SK-N-SH treated with all-trans-retinoic acid at 6 μM for 48 hours (cell line): ENCODE measurements at regions not wholly inside any gene's neighbourhood (a gene's known extent, or its start where the extent isn't known, plus 50 kb on each side); places are given as distances from the start of the nearest gene placed in this dataset.
"Not testable (repeated sequence)": the region's sequence is repeated elsewhere in the genome, so short reads cannot be mapped to it uniquely, and the experiment has no call there.

ENCODE experiments used
- ATAC-seq: fragments of 200-7000 bp; cut with Tn5 transposase; 3 replicates; pipeline ENCODE4 v1.9.1; 2020; ENCODE audit warnings: mild to moderate bottlenecking, moderate library complexity
- ARNTL ChIP-seq: fragments of 450-650 bp; formaldehyde crosslinking; IDR thresholded peaks from 2 replicates; pipeline ENCODE4 v1.5.0; 2020; ENCODE audit warnings: low read depth, mild to moderate bottlenecking, moderate library complexity, borderline replicate concordance
- BACH2 ChIP-seq: fragments of 250-450 bp; sonication (Bioruptor Pico); IDR thresholded peaks from 2 replicates; pipeline ENCODE4 v1.9.0; 2021; ENCODE audit warnings: mild to moderate bottlenecking, borderline replicate concordance
- CREB5 ChIP-seq: fragments of 250-450 bp; sonication (Bioruptor Pico); IDR thresholded peaks from 2 replicates; pipeline ENCODE4 v1.5.1; 2020; ENCODE audit warnings: low read depth, mild to moderate bottlenecking, moderate library complexity
- CSDC2 ChIP-seq: fragments of 250-450 bp; sonication (Bioruptor Pico); IDR thresholded peaks from 2 replicates; pipeline ENCODE4 v1.5.0; 2020; ENCODE audit warnings: mild to moderate bottlenecking, moderate library complexity
- CSRNP3 ChIP-seq: fragments of 250-450 bp; sonication (Bioruptor Pico); IDR thresholded peaks from 2 replicates; pipeline ENCODE4 v1.5.1; 2021; ENCODE audit warnings: mild to moderate bottlenecking, moderate library complexity
- ESRRG ChIP-seq: fragments of 250-450 bp; sonication (Bioruptor Pico); IDR thresholded peaks from 2 replicates; pipeline ENCODE4 v1.6.1; 2021; ENCODE audit warnings: mild to moderate bottlenecking
- GLIS3 ChIP-seq: fragments of 250-450 bp; sonication (Bioruptor Pico); IDR thresholded peaks from 2 replicates; pipeline ENCODE4 v1.5.0; 2020; ENCODE audit warnings: mild to moderate bottlenecking, moderate library complexity
- ISL1 ChIP-seq: fragments of 250-450 bp; sonication (Bioruptor Pico); IDR thresholded peaks from 2 replicates; pipeline ENCODE4 v2.1.2; 2022; ENCODE audit warnings: mild to moderate bottlenecking, moderate library complexity
- OSR1 ChIP-seq: fragments of 250-450 bp; sonication (Bioruptor Pico); IDR thresholded peaks from 2 replicates; pipeline ENCODE4 v1.8.0; 2022; ENCODE audit warnings: moderate library complexity, mild to moderate bottlenecking, inconsistent platforms
- PATZ1 ChIP-seq: fragments of 250-450 bp; sonication (Bioruptor Pico); IDR thresholded peaks from 2 replicates; pipeline ENCODE4 v1.8.0; 2020; ENCODE audit warnings: mild to moderate bottlenecking, moderate library complexity, borderline replicate concordance
- PPARA ChIP-seq: fragments of 250-450 bp; sonication (Bioruptor Pico); IDR thresholded peaks from 2 replicates; pipeline ENCODE4 v1.5.0; 2020; ENCODE audit warnings: mild to moderate bottlenecking, borderline replicate concordance
- SNAI2 ChIP-seq: fragments of 250-450 bp; sonication (Bioruptor Pico); IDR thresholded peaks from 2 replicates; pipeline ENCODE4 v1.5.0; 2020; ENCODE audit warnings: mild to moderate bottlenecking, moderate library complexity
- TOX ChIP-seq: fragments of 250-450 bp; sonication (Bioruptor Pico); IDR thresholded peaks from 2 replicates; pipeline ENCODE4 v1.8.0; 2021; ENCODE audit warnings: mild to moderate bottlenecking, moderate library complexity, borderline replicate concordance
- TSHZ2 ChIP-seq: fragments of 250-450 bp; sonication (Bioruptor Pico); IDR thresholded peaks from 2 replicates; pipeline ENCODE4 v1.5.0; 2020; ENCODE audit warnings: mild to moderate bottlenecking, moderate library complexity
- ZC3H10 ChIP-seq: fragments of 250-450 bp; sonication (Bioruptor Pico); IDR thresholded peaks from 2 replicates; pipeline ENCODE4 v1.5.1; 2021; ENCODE audit warnings: mild to moderate bottlenecking, moderate library complexity
- ZFP3 ChIP-seq: fragments of 250-450 bp; sonication (Bioruptor Pico); IDR thresholded peaks from 2 replicates; pipeline ENCODE4 v1.5.0; 2020; ENCODE audit warnings: mild to moderate bottlenecking, moderate library complexity
- ZFP30 ChIP-seq: fragments of 450-650 bp; formaldehyde crosslinking; IDR thresholded peaks from 2 replicates; pipeline ENCODE4 v1.5.0; 2022; ENCODE audit warnings: mild to moderate bottlenecking, moderate library complexity
- ZNF565 ChIP-seq: fragments of 450-650 bp; formaldehyde crosslinking; conservative IDR thresholded peaks from 2 replicates; pipeline ENCODE4 v1.5.0; 2020; ENCODE audit warnings: low read depth, mild to moderate bottlenecking, moderate library complexity
- ZNF70 ChIP-seq: fragments of 450-650 bp; formaldehyde crosslinking; IDR thresholded peaks from 2 replicates; pipeline ENCODE4 v1.5.0; 2020; ENCODE audit warnings: mild to moderate bottlenecking, moderate library complexity
- ZNF8 ChIP-seq: fragments of 450-650 bp; formaldehyde crosslinking; IDR thresholded peaks from 2 replicates; pipeline ENCODE4 v1.5.0; 2020; ENCODE audit warnings: mild to moderate bottlenecking, moderate library complexity

GRCh38 chr3:181328346-181328745 lies 338.8 kb upstream of the DNAJC19 start (continued):
- TF ChIP-seq TSHZ2: no peak

GRCh38 chr3:181327349-181327748 lies 337.8 kb upstream of the DNAJC19 start:
- no peak for TF ChIP-seq CREB5
- TF ChIP-seq ZC3H10 (CRISPR knock-in tag): no peak
- no peak for TF ChIP-seq ZFP3
- TF ChIP-seq CSDC2 (CRISPR knock-in tag): no peak
- no peak for TF ChIP-seq GLIS3 (CRISPR knock-in tag)
- TF ChIP-seq ARNTL: no peak
- no peak for TF ChIP-seq PATZ1 (CRISPR knock-in tag)
- no peak for ATAC-seq

- ATAC-seq: peak; percentile 73
- TF ChIP-seq SNAI2 (no peak), ESRRG (no peak), ZFP3 (no peak), ISL1 (CRISPR knock-in tag) (no peak), OSR1 (CRISPR knock-in tag) (no peak), PATZ1 (CRISPR knock-in tag) (no peak), CSDC2 (CRISPR knock-in tag) (no peak), ZNF565 (no peak), ZNF8 (CRISPR knock-in tag) (no peak), ZFP30 (CRISPR knock-in tag) (no peak), ARNTL (no peak), PPARA (CRISPR knock-in tag) (no peak), TSHZ2 (no peak), BACH2 (CRISPR knock-in tag) (no peak), ZNF70 (CRISPR knock-in tag) (no peak), CREB5 (no peak), TOX (CRISPR knock-in tag) (no peak), CSRNP3 (no peak)
Observed at GRCh38 chr3:181326637-181327223, 337.2 kb upstream of the DNAJC19 start.

- not testable (repeated sequence) for ATAC-seq
Observed at GRCh38 chr3:181324516-181324915, 335.0 kb upstream of the DNAJC19 start.
